Endothelial cell of umbilical vein (primary cell): ENCODE measurements at regions not wholly inside any gene's neighbourhood (a gene's known extent, or its start where the extent isn't known, plus 50 kb on each side); places are given as distances from the start of the nearest gene placed in this dataset.

Experiments
- BruUV-seq: library from RNA; stranded (reverse); fragments of 400-500 nt; replicated peaks from 2 replicates; lab custom pipeline; 2021; lab: Mats Ljungman, UMichigan
- CTCF ChIA-PET: fragments of 300-600, 350-600 bp; sonication (Branson Sonifier 250); formaldehyde crosslinking; loops from one replicate; lab custom pipeline; 2021; ENCODE audit warnings: antibody characterized with exemption, inconsistent platforms; lab: Charles Lee
- POLR2A ChIA-PET: fragments of 300-600, 350-600 bp; sonication (Branson Sonifier 250); formaldehyde crosslinking; loops from one replicate; lab custom pipeline; 2021; ENCODE audit warnings: antibody characterized with exemption, inconsistent platforms; lab: Charles Lee
- DNase-seq: peaks from one replicate; pipeline ENCODE4 v3.0.0-alpha.2; 2011; ENCODE audit warnings: low read depth, low spot score
- FAIRE-seq: peaks from 2 replicates; lab custom pipeline; 2011; peaks lifted over from hg19 to GRCh38; lab: Jason Lieb, UNC
- H2AFZ ChIP-seq: 2 replicates; pipeline ENCODE4 v1.6.0; 2012; ENCODE audit warnings: low read depth, low read length, control low read depth, inconsistent platforms
- H3K27ac ChIP-seq: 2 replicates; pipeline ENCODE4 v1.5.1; 2011; ENCODE audit warnings: low read depth, mild to moderate bottlenecking, control low read depth, low read length, moderate library complexity; ENCODE audit not compliant: insufficient read depth
- H3K27me3 ChIP-seq, 2 experiments: 2 replicates each; pipeline versions ENCODE4 v1.6.0 to v1.6.1; 2011; ENCODE audit warnings: low read length in 2 of 2, mixed read lengths in 1 of 2; ENCODE audit not compliant: control insufficient read depth in 2 of 2, insufficient read depth in 2 of 2
- H3K36me3 ChIP-seq, 2 experiments: 2 replicates in 1 of 2; 3 replicates in 1 of 2; pipeline ENCODE4 v1.5.1; 2011; ENCODE audit warnings: low read length in 2 of 2, mild to moderate bottlenecking in 1 of 2, moderate library complexity in 1 of 2; ENCODE audit not compliant: control insufficient read depth in 2 of 2, insufficient read depth in 2 of 2; ENCODE audit errors: extremely low read depth in 1 of 2
- H3K4me1 ChIP-seq: 3 replicates; pipeline ENCODE4 v1.5.1; 2011; ENCODE audit warnings: mild to moderate bottlenecking, low read length; ENCODE audit not compliant: control insufficient read depth, insufficient read depth; ENCODE audit errors: extremely low read depth
- H3K4me2 ChIP-seq: 2 replicates; pipeline ENCODE4 v1.6.1; 2011; ENCODE audit warnings: low read length, control low read depth, mixed read lengths; ENCODE audit not compliant: insufficient read depth
- H3K4me3 ChIP-seq, 3 experiments: fragments of 200-600 bp in 1 of 3; sonication (generic), shearing (Covaris generic) in 1 of 3; replicated peaks in 1 of 3; 2 replicates each; pipeline ENCODE4 v1.5.1; 2011 to 2016; ENCODE audit warnings: control low read depth in 3 of 3, low read length in 3 of 3, mild to moderate bottlenecking in 2 of 3, inconsistent platforms in 1 of 3, low read depth in 1 of 3, moderate library complexity in 1 of 3; ENCODE audit not compliant: insufficient read depth in 1 of 3
- H3K79me2 ChIP-seq: 2 replicates; pipeline ENCODE4 v1.6.0; 2012; ENCODE audit warnings: low read length, inconsistent platforms; ENCODE audit not compliant: control insufficient read depth, insufficient read depth
- H3K9ac ChIP-seq: replicated peaks from 2 replicates; pipeline ENCODE3; 2011; ENCODE audit warnings: low read length, control low read depth; ENCODE audit not compliant: insufficient read depth; ENCODE audit errors: extremely low read depth
- H3K9me1 ChIP-seq: replicated peaks from 3 replicates; pipeline ENCODE4 v1.6.0; 2011; ENCODE audit warnings: mild to moderate bottlenecking, low read length; ENCODE audit not compliant: control insufficient read depth, insufficient read depth; ENCODE audit errors: extremely low read depth
- H3K9me3 ChIP-seq: replicated peaks from 2 replicates; pipeline ENCODE4 v1.5.1; 2012; ENCODE audit warnings: low read length, inconsistent platforms; ENCODE audit not compliant: control insufficient read depth, insufficient read depth
- H4K20me1 ChIP-seq: replicated peaks from 2 replicates; pipeline ENCODE3; 2011; ENCODE audit warnings: mild to moderate bottlenecking, low read length; ENCODE audit not compliant: control insufficient read depth, insufficient read depth; ENCODE audit errors: extremely low read depth
- CTCF ChIP-seq, 2 donors: IDR thresholded peaks; 1 replicate in 1 of 2; 2 replicates in 1 of 2; pipeline ENCODE4 v1.5.1; 2011; ENCODE audit warnings: low read length in 2 of 2, mild to moderate bottlenecking in 2 of 2, moderate library complexity in 2 of 2, control low read depth in 1 of 2, inconsistent platforms in 1 of 2, low read depth in 1 of 2; ENCODE audit not compliant: insufficient read depth in 1 of 2; ENCODE audit errors: extremely low read depth in 1 of 2
- EZH2 ChIP-seq: IDR thresholded peaks from 2 replicates; pipeline ENCODE4 v1.6.1; 2012; ENCODE audit warnings: borderline replicate concordance, low read depth, mild to moderate bottlenecking, moderate library complexity, low read length, inconsistent platforms; ENCODE audit not compliant: severe bottlenecking
- FOS ChIP-seq: IDR thresholded peaks from 2 replicates; pipeline ENCODE4 v1.6.1; 2011; ENCODE audit warnings: mild to moderate bottlenecking, low read length, moderate library complexity, borderline replicate concordance; ENCODE audit not compliant: insufficient read depth
- GATA2 ChIP-seq: IDR thresholded peaks from 2 replicates; pipeline ENCODE4 v1.7.0; 2011; ENCODE audit warnings: low read depth, mild to moderate bottlenecking, moderate library complexity, mixed read lengths, low read length; ENCODE audit not compliant: insufficient read length, insufficient read depth
- JUN ChIP-seq: IDR thresholded peaks from 2 replicates; pipeline ENCODE4 v1.6.1; 2011; ENCODE audit warnings: borderline replicate concordance, low read depth; ENCODE audit not compliant: insufficient read length, insufficient read depth
- MAX ChIP-seq: IDR thresholded peaks from 2 replicates; pipeline ENCODE4 v1.6.1; 2011; ENCODE audit not compliant: insufficient read depth, insufficient read length
- MYC ChIP-seq: IDR thresholded peaks from one replicate; pipeline ENCODE4 v1.6.1; 2011; ENCODE audit warnings: mild to moderate bottlenecking, low read depth, low read length
- POLR2A ChIP-seq: IDR thresholded peaks from 2 replicates; pipeline ENCODE4 v1.6.1; 2012; ENCODE audit warnings: low read depth, mild to moderate bottlenecking, control low read depth, low read length
- POLR2AphosphoS5 ChIP-seq: IDR thresholded peaks from 2 replicates; pipeline ENCODE4 v1.6.1; 2012; ENCODE audit warnings: low read depth, mild to moderate bottlenecking, control low read depth, low read length, moderate library complexity; ENCODE audit not compliant: insufficient read depth
- dilution Hi-C: fragments of 300-500 bp; cut with MboI; formaldehyde crosslinking; loops from one replicate; pipeline ENCODE4 v1.15.0; 2019; ENCODE audit warnings: low sequenced_read_pairs; ENCODE audit not compliant: extremely low pct_ligation_motif_present
- intact Hi-C: fragments of 100-400 bp; cut with micrococcal nuclease; formaldehyde crosslinking; loops from one replicate; pipeline ENCODE4 v1.10.0; 2022

GRCh38 chr19:57037556-57037955, 82.2 kb upstream of the USP29 start:
- H3K9me1 ChIP-seq, result no peaks in the 10 kb centered on the region
- peaks cover 9% of the 10 kb centered on the region for H3K9me3 ChIP-seq
- intact Hi-C loops, result no loop called here
- H3K79me2 ChIP-seq, result no peaks in the 10 kb centered on the region
- H3K27me3 ChIP-seq, result no peaks in the 10 kb centered on the region
- H3K9ac ChIP-seq, result no peak overlapping the region
- no peak for DNase-seq
- ChIA-PET POLR2A (no interaction called here), CTCF (no interaction called here)
- H3K27ac ChIP-seq, result no peak overlapping the region
- no TSS peak for BruUV-seq
- dilution Hi-C loops, result no loop called here
- no peak for TF ChIP-seq EZH2
- TF ChIP-seq GATA2, result no peak
- no peak for TF ChIP-seq POLR2A
- no peak for TF ChIP-seq CTCF (IDR thresholded peaks at IDR 0.05; ENCODE audit: extremely low read depth in 1 of 2, insufficient read depth in 1 of 2, low read depth in 1 of 2, low read length in 2 of 2)
- TF ChIP-seq POLR2AphosphoS5, result no peak
- no peak for TF ChIP-seq JUN
- TF ChIP-seq MYC, result no peak
- TF ChIP-seq FOS, result no peak
- TF ChIP-seq MAX, result no peak
- no peak overlapping the region for H3K4me2 ChIP-seq
- H2AFZ ChIP-seq, result no peak overlapping the region
- H3K4me1 ChIP-seq, result no peaks in the 10 kb centered on the region
- no peak overlapping the region for H3K4me3 ChIP-seq
- H4K20me1 ChIP-seq, result no peaks in the 10 kb centered on the region
- FAIRE-seq, result no peak
- no peaks in the 10 kb centered on the region for H3K36me3 ChIP-seq
